HEK293 (cell line): ENCODE measurements at regions not wholly inside any gene's neighbourhood (a gene's known extent, or its start where the extent isn't known, plus 50 kb on each side); places are given as distances from the start of the nearest gene placed in this dataset.
A peak's percentile ranks its signal among the peaks of the same experiment; 100 is the strongest.

Experiments used
- CTCF ChIA-PET: fragments of 350-600 bp; formaldehyde crosslinking; extraction: SDS; loops from one replicate; lab custom pipeline; 2021; ENCODE audit warnings: antibody characterized with exemption; lab: Yijun Ruan, JAX
- POLR2A ChIA-PET: fragments of 300-600 bp; formaldehyde crosslinking; extraction: SDS; loops from one replicate; lab custom pipeline; 2020; ENCODE audit warnings: antibody characterized with exemption, inconsistent platforms; lab: Yijun Ruan, JAX
- H3K27ac ChIP-seq: fragments of 200-500 bp; sonication (Bioruptor generic); 2 replicates; pipeline ENCODE4 v1.5.1; 2014; ENCODE audit warnings: low read depth, low read length, control low read depth, inconsistent platforms; ENCODE audit errors: extremely low read depth
- H3K36me3 ChIP-seq, 2 experiments: fragments of 200-500 bp in 1 of 2; sonication (Bioruptor generic) in 1 of 2; 1 replicate in 1 of 2; 2 replicates in 1 of 2; pipeline ENCODE4 v1.5.1; 2014 to 2017; ENCODE audit warnings: inconsistent platforms in 2 of 2, low read length in 2 of 2; ENCODE audit not compliant: control insufficient read depth in 2 of 2, insufficient read depth in 1 of 2
- H3K4me1 ChIP-seq: fragments of 200-500 bp; sonication (Bioruptor generic); 2 replicates; pipeline ENCODE4 v1.5.1; 2014; ENCODE audit warnings: mild to moderate bottlenecking, low read length, inconsistent platforms; ENCODE audit not compliant: control insufficient read depth, insufficient read depth
- H3K4me3 ChIP-seq: 2 replicates; pipeline ENCODE4 v1.5.1; 2011; ENCODE audit warnings: low read depth, mild to moderate bottlenecking, control low read depth, low read length, moderate library complexity
- H3K9me3 ChIP-seq: fragments of 200-500 bp; sonication (Bioruptor generic); 2 replicates; pipeline ENCODE4 v1.5.1; 2014; ENCODE audit warnings: low read depth, low read length, inconsistent platforms; ENCODE audit not compliant: control insufficient read depth, insufficient read depth
- GLI2 ChIP-seq: fragments of 450-650 bp; formaldehyde crosslinking; IDR thresholded peaks from 2 replicates; pipeline ENCODE4; 2017; ENCODE audit warnings: missing biosample characterization, missing genetic modification characterization, low read depth, borderline replicate concordance
- KLF1 ChIP-seq: fragments of 450-650 bp; formaldehyde crosslinking; IDR thresholded peaks from 2 replicates; pipeline ENCODE4 v1.5.1; 2016; ENCODE audit warnings: missing biosample characterization, missing genetic modification characterization
- MYNN ChIP-seq: fragments of 450-650 bp; formaldehyde crosslinking; IDR thresholded peaks from 2 replicates; pipeline ENCODE4 v1.5.1; 2016; ENCODE audit warnings: missing biosample characterization, missing genetic modification characterization, borderline replicate concordance
- PRDM2 ChIP-seq: fragments of 450-650 bp; formaldehyde crosslinking; IDR thresholded peaks from 2 replicates; pipeline ENCODE4 v1.5.1; 2016; ENCODE audit warnings: missing biosample characterization, missing genetic modification characterization, borderline replicate concordance
- SALL2 ChIP-seq: fragments of 450-650 bp; formaldehyde crosslinking; IDR thresholded peaks from 2 replicates; pipeline ENCODE4 v1.5.0; 2017; ENCODE audit warnings: missing biosample characterization, mild to moderate bottlenecking, missing genetic modification characterization, borderline replicate concordance
- SETDB1 ChIP-seq: IDR thresholded peaks from one replicate; pipeline ENCODE4 v1.6.1; 2017; ENCODE audit warnings: mild to moderate bottlenecking, low read length, moderate library complexity, mixed read lengths; ENCODE audit not compliant: insufficient read length
- YY2 ChIP-seq: fragments of 450-650 bp; formaldehyde crosslinking; IDR thresholded peaks from 2 replicates; pipeline ENCODE4 v1.5.1; 2016; ENCODE audit warnings: missing biosample characterization, missing genetic modification characterization
- ZBTB11 ChIP-seq: fragments of 450-650 bp; formaldehyde crosslinking; conservative IDR thresholded peaks from 2 replicates; pipeline ENCODE4 v1.5.1; 2016; ENCODE audit warnings: low read depth, missing biosample characterization, missing genetic modification characterization
- ZBTB7A ChIP-seq: fragments of 450-650 bp; formaldehyde crosslinking; IDR thresholded peaks from 2 replicates; pipeline ENCODE4 v1.5.1; 2016; ENCODE audit warnings: low read depth, missing biosample characterization, missing genetic modification characterization
- ZNF366 ChIP-seq: fragments of 450-650 bp; formaldehyde crosslinking; conservative IDR thresholded peaks from 2 replicates; pipeline ENCODE4 v1.5.1; 2016; ENCODE audit warnings: missing biosample characterization, missing genetic modification characterization
- ZNF398 ChIP-seq: fragments of 450-650 bp; formaldehyde crosslinking; IDR thresholded peaks from 2 replicates; pipeline ENCODE4 v1.5.1; 2017; ENCODE audit warnings: missing biosample characterization, missing genetic modification characterization
- ZNF488 ChIP-seq: fragments of 450-650 bp; formaldehyde crosslinking; IDR thresholded peaks from 2 replicates; pipeline ENCODE4 v1.5.1; 2016; ENCODE audit warnings: missing biosample characterization, missing genetic modification characterization
- TF ChIP-seq, protein P1 (sequence below): fragments of 450-650 bp; formaldehyde crosslinking; IDR thresholded peaks from 2 replicates; pipeline ENCODE4 v1.5.1; 2017; ENCODE audit warnings: missing biosample characterization, missing genetic modification characterization
- TF ChIP-seq, protein P2 (sequence below): fragments of 450-650 bp; formaldehyde crosslinking; IDR thresholded peaks from 2 replicates; pipeline ENCODE4 v1.5.1; 2016; ENCODE audit warnings: missing biosample characterization, missing genetic modification characterization

DNA sequence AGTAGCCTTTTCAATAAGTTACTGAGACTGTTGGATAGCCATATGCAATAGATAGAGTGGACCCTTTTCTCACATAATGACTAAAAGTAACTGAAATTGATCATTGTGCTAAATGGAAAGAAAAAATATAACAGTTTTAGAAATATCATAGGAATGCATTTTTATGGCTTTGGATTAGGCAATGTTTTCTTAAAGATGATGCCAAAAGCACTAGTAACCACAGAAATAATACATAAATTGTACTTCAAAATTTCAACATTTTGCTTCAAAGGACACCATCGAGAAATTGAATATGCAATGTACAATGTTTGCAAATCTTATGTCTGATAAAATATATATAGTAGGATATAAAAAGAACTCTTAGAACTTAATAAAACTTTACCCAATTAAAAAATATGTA lies 1267.5 kb upstream of the CDH9 start (continued):
- TF ChIP-seq ZNF488 (tag by site-specific recombination) = no peak

GRCh38 chr5:28301712-28302111 lies 1263.3 kb upstream of the CDH9 start:
- Histone ChIP-seq H3K36me3 (no peaks in the 10 kb centered on the region), H3K4me1 (no peaks in the 10 kb centered on the region), H3K4me3 (no peak overlapping the region), H3K27ac (no peak overlapping the region), H3K9me3 (no peaks in the 10 kb centered on the region; the same call in 1 of the 2 replicates)
- ChIA-PET CTCF (interaction anchor here (0.7 to 1.0 kb wide), 2 partner anchors 8 to 1001 kb away, joined by 3 read pairs; no protein-coding TSS in a partner anchor), POLR2A (interaction anchor here (0.6 kb wide), 1 partner anchor 599 kb away, joined by 3 read pairs; no protein-coding TSS in a partner anchor)
- peak; percentile 58 for TF ChIP-seq SETDB1
- TF ChIP-seq GLI2 = no peak
- TF ChIP-seq PRDM2 = no peak
- TF ChIP-seq YY2 = no peak
- TF ChIP-seq KLF1 (tag by site-specific recombination) = no peak
- TF ChIP-seq SALL2 = no peak

GRCh38 chr5:28296254-28297013 lies 1258.0 kb upstream of the CDH9 start:
- Histone ChIP-seq H3K4me1 (no peaks in the 10 kb centered on the region), H3K9me3 (no peaks in the 10 kb centered on the region; the same call in 1 of the 2 replicates), H3K27ac (no peak overlapping the region), H3K36me3 (no peaks in the 10 kb centered on the region), H3K4me3 (no peak overlapping the region)
- ChIA-PET POLR2A (no interaction called here), CTCF (interaction anchor here (0.7 to 0.9 kb wide), 3 partner anchors 14 to 207 kb away, joined by 3 to 4 read pairs (median 3); no protein-coding TSS in a partner anchor)
- TF ChIP-seq ZBTB11 (tag by site-specific recombination) = no peak
- no peak for TF ChIP-seq ZNF398 (tag by site-specific recombination)
- TF ChIP-seq ZBTB7A (tag by site-specific recombination) = no peak
- TF ChIP-seq, protein P1, sequence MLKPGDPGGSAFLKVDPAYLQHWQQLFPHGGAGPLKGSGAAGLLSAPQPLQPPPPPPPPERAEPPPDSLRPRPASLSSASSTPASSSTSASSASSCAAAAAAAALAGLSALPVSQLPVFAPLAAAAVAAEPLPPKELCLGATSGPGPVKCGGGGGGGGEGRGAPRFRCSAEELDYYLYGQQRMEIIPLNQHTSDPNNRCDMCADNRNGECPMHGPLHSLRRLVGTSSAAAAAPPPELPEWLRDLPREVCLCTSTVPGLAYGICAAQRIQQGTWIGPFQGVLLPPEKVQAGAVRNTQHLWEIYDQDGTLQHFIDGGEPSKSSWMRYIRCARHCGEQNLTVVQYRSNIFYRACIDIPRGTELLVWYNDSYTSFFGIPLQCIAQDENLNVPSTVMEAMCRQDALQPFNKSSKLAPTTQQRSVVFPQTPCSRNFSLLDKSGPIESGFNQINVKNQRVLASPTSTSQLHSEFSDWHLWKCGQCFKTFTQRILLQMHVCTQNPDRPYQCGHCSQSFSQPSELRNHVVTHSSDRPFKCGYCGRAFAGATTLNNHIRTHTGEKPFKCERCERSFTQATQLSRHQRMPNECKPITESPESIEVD (tag by site-specific recombination) = no peak
- TF ChIP-seq, protein P2, sequence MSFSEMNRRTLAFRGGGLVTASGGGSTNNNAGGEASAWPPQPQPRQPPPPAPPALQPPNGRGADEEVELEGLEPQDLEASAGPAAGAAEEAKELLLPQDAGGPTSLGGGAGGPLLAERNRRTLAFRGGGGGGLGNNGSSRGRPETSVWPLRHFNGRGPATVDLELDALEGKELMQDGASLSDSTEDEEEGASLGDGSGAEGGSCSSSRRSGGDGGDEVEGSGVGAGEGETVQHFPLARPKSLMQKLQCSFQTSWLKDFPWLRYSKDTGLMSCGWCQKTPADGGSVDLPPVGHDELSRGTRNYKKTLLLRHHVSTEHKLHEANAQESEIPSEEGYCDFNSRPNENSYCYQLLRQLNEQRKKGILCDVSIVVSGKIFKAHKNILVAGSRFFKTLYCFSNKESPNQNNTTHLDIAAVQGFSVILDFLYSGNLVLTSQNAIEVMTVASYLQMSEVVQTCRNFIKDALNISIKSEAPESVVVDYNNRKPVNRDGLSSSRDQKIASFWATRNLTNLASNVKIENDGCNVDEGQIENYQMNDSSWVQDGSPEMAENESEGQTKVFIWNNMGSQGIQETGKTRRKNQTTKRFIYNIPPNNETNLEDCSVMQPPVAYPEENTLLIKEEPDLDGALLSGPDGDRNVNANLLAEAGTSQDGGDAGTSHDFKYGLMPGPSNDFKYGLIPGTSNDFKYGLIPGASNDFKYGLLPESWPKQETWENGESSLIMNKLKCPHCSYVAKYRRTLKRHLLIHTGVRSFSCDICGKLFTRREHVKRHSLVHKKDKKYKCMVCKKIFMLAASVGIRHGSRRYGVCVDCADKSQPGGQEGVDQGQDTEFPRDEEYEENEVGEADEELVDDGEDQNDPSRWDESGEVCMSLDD (tag by site-specific recombination) = no peak
- no peak for TF ChIP-seq ZNF366 (tag by site-specific recombination)
- TF ChIP-seq MYNN (tag by site-specific recombination) = no peak
